HG03045 (cell line): ENCODE measurements at regions not wholly inside any gene's neighbourhood (a gene's known extent, or its start where the extent isn't known, plus 50 kb on each side); places are given as distances from the start of the nearest gene placed in this dataset.
"Not testable (repeated sequence)": the region's sequence is repeated elsewhere in the genome, so short reads cannot be mapped to it uniquely, and the experiment has no call there.

ENCODE experiments used
- ATAC-seq: cut with Tn5 transposase; IDR thresholded peaks from one replicate; pipeline ENCODE4 v1.9.1; 2021; ENCODE audit warnings: mild to moderate bottlenecking, moderate library complexity; ENCODE audit not compliant: unreplicated experiment

DNA sequence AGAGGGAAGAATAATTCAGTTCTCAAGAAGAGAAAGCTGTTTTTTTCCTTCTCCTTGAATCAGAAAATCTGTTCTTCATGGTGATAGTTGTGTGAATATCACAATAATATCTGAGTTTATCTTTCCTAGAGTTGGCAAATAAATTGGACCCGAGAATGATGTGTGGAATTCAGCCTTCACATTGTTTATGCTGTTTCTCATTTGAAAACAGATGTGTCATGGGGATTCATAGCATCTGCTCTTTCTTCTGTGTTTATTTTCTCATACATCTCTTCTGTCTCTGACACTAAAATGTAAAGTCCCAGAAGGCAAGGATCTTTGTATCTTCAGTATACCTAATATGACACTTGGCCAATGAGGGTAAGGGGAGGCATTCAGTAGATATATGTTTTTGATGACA lies 103.6 kb upstream of the SGK1 start:
- no peak for ATAC-seq

DNA sequence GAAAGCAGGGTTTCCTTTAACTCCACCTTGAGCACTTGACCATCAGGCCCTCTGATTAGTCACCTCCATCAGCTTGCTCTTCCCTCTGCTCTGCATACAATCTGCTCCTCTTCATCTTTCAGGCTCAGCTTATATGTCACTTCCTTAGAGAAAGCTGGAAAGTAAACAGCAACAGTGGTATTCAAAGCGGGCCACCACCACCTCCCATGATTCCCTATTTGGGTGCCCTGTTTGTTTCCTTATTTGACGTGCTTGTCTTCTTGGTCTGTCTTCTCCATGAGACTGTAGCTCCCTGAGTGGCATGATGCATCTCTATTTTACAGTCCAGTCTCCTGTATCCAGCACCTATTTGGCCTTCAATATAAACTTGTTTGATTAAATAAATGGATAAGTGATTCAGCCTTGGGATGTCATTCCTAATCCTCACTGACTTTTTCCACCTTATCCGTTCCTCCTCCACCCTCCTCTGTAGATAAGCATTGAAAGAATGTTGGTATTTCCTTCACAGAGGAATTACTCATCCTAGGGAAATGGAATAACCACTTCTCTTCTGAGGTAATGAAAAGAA lies 102.8 kb upstream of the SGK1 start:
- no peak for ATAC-seq

DNA sequence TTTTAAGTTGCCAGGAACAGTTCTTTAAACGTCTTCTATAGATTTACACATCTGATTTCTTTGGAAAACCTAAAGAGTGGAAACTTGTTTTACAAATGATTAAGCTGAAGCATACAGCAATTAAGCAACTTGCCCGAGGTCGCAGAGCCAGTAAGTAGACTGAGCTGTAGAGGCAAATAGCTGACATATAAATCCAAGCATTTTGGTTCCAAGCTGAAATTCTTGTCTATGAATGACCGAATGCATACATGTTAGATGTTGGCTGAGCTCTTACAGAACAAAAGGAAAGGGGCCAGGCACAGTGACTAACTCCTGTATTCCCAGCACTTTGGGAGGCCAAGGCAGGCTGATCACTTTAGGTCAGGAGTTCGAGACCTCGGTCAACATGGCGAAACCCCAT lies 101.8 kb upstream of the SGK1 start:
- no peak for ATAC-seq

DNA sequence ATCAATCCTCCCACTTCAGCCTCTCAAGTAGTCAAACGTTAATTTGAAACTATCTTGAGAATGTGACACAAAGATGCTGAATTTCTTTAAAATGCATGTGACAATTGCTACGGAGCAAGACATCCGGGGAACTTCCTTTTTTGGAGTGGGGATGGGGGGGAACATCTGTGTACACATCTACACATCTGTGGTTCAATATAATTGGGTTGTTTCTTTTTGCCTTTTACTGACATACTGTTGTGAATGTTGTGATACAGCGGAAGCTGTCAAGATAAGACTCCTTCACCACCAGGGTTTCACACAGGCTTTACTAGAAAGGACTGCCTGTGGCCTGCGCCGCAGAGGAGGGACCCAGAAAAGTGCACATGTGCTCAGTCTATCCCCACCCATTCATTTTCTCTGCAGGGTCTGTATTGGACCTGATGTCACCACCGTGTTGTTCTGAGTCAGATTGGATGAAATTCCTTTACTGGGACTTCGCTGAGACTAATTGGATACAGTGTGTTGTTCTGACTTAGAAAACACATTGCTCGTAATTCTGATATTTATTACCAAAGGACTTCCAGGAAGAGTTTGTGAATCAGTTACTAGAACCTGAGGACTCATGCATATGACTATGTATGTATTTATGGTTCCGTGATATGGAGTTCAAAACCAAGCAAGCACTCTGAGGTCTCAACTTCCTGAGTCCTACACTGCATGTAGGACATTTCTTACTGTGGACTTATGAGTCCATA lies 98.7 kb upstream of the SGK1 start:
- ATAC-seq, result no peak

DNA sequence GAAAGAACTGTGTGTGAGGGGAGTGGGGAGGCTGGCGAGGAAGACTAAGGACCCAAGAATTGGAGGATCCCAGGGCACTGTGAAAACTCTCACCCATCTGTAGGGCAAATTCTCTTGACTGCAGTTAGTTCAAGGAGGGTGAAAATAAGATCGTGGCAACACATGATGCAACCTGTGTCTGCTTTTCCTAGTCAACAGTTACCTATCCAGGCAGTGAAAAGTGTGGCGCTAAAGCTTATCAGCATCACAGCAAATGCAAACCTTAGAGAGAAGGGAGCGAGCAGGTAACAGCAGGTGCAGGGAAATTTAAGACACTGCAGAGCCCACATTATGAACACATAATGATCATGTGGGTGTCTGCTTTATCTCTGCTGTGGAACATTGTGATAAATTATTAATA lies 97.7 kb upstream of the SGK1 start:
- ATAC-seq, result no peak

DNA sequence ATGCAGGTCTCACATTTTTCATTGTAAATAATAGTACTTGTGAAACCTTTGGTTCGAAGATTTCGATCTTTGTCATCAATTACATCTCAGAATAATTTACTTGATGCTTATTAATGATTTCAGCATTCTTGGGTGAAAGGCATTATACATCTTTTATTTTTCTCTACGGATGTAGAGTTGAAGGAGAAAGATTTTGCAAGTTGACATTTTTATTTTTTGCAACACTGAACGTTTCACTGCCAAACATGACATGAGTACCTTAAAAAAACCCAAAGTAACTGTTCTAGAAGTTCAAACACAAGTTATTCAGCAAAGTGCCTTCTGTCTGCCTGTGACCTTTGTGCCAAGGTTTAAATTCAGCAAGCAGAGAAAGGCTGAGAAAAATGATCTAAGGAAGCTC lies 97.3 kb upstream of the SGK1 start:
- ATAC-seq, result no peak

DNA sequence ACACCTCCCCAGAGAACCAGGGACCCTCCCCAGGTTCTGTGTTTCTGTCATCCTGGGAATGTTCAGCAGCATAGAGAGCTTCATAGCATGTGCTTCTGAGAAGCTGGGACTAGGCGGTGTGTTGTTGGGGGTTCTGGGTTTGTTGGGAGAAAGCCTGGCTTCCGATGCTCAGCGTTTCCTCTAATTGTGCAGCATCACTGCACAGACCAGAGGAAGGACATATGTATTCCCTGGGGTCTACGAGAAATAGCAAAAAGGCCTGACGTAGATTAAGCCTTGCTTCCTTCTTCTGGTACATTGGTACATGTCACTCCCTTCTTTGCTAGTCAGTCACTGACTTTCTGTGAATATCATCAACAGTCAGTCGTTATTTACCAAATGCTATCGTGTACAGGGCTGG lies 96.9 kb upstream of the SGK1 start:
- no peak for ATAC-seq

DNA sequence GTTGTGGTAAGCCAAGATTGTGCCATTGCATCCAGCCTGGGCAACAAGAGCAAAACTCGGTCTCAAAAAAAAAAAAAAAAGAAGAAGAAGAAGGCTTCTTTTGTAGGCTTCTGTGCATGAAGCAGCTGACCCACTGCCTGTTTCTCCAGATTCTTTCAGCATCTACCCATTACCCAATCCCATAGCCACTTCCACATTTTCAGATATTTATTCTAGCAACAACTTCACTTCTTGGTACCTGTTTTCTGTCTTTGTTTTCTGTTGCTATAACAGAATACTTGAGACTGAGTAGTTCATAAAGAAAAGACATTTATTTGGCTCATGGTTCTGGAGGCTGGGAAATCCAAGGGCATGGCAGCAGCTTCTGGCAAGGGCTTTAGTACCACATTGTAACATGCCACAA lies 95.3 kb upstream of the SGK1 start:
- no peak for ATAC-seq

DNA sequence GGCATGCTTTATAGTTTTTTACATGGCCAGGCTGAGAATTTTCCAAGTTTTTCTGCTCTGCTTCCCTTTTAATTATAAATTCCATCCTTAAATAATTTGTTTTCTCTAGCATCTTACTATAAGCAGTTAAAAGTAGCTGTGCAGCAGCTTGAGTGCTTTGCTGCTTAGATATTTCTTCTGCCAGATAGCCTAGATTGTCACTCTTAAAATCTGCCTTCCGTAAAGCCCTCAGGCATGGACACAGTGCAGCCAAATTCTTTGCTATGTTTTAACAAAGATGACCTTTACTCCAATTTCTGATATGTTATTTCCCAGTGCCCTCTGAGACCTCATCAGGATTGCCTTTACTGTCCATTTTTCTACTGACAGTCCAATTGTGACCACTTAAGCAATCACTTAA lies 92.6 kb upstream of the SGK1 start:
- ATAC-seq, result no peak

DNA sequence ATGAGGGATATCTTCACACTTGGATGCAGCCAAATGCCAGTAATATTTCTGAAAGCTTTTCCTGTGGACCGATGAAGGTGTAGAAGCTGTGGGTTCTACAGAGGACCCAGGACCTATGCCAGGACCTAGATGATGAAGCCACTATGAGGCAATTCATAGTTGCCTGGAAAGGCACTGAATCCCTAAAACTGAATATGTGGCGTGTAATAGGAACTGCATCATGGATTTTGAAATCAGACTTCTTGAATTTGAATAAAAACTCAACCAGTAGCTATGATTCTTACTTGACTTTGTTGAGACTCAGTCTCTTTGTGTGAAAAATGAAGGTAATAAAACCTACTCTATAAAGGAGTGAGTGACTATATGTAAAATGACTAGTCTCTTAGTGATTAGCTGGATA lies 89.9 kb upstream of the SGK1 start:
- ATAC-seq, result no peak

DNA sequence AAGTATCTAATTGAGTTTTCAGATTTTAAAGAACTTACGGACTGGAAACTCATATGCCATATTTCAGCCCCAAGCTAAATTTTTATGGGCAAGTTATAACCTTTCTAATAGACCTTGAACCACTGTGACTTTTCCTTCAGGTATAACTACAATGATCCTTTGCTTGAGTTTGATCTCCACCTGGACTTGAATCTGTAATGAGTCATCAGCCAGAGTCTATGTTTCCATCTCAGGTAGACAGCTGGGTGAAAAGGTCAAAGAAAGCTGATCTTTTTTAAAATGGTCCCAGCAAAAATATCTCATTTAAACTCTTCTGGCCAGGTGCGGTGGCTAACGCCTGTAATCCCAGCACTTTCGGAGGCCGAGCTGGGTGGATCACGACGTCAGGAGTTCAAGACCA lies 88.4 kb upstream of the SGK1 start:
- no peak for ATAC-seq

DNA sequence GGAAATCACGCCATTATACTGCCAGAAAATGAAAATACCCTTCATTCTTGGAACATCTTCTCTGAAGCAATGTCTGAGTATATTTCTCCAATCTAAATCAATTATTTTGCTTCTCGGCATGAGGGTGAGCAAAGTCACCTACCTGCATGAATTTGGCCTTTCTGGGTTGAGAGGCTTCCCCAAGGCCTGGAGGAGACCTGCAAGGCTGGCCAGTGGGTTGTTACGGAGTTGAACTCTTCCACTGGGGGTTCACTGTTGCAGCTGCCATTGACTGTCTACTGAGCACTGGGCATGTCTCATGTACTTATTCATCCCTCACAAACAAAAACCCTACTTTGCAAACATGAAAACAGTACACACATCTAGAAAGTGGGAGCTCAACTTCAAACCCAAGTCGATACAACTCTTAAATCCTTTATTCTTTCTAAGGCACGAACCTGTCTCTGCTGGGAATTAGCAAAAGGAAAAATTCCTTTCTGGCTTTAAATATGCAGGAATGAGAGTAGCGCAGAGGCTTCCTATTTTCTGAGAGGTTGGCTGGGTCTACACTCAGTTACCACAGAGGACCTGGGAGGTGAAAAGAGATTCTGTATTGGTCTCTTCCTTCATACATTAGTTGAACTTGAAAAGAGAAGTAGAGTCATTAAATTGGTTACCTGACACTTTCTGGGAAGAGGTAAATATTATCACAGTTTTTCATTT lies 87.6 kb upstream of the SGK1 start:
- no peak for ATAC-seq

DNA sequence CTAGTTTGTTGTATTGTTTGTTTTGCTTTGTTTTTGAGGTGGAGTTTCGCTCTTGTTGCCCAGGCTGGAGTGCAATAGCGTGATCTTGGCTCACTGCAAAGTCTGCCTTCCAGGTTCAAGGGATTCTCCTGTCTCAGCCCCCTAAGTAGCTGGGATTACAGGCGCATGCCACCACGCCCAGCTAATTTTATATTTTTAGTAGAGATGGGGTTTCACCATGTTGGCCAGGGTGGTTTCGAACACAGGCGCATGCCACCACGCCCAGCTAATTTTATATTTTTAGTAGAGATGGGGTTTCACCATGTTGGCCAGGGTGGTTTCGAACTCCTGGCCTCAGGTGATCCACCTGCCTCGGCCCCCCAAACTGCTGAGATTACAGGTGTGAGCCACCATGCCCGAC lies 85.4 kb upstream of the SGK1 start:
- ATAC-seq, result not testable (repeated sequence)

DNA sequence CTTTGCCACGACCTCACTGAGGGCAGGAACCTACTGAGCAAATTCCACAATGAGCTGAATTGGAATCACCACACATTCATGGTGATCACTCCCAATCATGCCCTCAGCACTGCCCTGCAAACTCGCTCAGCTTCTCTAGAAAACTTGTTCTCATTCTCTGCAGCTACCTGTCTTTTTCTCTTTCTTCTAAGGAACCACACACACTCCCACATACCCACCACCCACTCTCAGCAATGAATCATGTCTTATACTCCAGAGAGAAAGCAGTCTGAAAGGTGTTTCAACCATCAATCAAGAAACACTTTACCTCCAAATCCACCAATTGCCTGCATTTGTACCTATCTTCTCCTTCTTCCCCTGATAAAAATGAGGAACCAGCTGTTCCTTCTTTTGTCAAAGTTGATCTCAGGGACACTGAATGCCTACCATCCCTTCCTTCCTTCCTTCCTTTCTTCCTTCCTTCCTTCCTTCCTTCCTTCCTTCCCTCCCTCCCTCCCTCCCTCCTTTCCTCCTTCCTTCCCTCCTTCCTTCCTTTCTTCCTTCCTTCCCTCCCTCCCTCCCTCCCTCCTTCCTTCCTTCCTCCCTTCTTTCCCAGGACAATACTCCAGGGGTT lies 84.6 kb upstream of the SGK1 start:
- no peak for ATAC-seq

DNA sequence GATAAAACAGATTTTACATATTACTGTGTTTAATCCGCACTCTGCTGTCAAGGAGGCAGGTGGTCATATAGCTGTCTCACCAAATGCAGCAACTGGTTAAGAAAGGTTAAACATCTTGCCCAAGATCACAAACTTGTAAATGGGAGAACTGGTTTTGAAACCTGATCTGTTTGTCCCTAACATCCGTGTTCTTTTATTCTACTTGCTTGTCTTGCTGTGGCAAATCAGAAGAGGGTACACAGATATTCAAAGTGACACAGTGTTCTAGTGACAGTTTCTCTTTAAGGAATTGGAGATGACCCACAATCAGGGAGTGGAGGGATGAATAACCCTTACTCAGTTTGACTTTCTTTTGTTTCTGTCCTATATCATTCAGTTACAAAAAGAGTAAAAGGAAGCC lies 83.0 kb upstream of the SGK1 start:
- ATAC-seq, result no peak

DNA sequence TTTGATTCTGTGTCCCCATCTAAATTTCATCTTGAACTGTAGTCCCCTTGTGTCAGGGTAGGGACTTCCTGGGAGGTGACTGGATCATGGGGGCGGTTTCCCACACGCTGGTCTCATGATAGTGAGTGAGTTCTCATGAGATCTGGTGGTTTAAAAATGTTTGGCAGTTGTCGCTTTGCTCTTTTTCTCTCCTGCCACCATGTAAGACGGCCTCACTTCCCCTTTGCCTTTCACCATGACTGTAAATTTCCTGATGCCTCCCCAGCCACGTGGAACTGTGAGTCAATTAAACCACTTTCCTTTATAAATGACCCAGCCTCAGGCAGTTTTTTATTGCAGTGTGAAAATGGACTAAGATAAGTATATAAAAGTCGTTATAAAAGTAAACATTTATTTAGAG lies 80.5 kb upstream of the SGK1 start:
- ATAC-seq, result no peak

DNA sequence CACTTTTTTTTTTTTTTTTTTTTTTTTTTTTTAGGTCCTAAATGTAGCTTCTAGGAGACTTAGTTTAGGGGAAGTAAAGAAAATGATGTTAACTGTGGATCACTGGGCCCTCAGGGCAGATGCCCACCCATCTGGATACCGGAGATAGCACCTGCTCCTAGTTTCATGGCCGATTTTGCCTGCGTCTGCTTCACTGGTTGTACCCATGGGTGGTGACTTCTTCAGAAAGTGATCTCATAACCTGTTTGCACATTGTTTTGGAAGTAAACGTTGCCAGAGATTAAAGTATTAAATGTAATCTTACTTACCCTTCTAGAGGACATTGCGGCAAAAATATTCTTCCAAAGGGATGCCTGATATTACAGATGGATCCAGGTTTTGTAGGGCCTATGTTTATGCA lies 79.8 kb upstream of the SGK1 start:
- ATAC-seq, result no peak

DNA sequence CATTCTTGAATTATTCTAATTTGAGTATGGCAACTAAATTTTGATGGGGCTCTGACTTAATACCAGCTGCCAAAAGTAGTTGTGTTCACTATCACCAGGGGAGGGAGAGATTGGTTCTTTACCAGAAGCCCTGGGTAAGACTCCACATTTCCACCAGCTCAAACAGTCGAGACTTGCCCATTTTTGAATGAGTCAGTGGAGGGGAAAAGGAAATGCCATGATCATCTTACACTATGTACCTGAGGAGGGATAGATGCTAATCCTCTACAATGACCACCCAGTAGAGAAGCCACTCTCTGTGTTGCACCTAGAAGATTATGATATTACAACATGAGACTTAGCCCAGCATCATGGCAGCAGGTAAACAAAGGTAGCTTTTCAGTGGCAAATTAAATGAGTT lies 77.0 kb upstream of the SGK1 start:
- ATAC-seq, result no peak

DNA sequence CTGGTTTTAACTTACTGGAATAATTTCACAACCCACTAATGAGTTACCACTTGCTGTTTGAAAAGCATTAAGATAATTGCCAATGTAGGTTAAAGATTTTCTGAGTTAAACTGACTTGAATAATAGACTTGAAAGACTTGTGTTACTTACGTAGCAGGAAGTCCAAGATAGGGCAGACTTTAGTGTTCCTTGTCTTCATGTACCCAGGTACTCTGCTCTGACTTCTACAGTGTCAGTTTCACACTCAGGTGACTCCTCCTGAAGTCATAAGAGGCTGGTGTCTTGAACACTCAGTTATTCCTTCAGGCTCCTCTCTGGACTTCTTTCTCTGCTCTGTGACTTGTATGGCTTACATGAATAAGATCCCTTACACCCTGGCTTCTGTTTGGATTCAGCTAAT lies 76.3 kb upstream of the SGK1 start:
- no peak for ATAC-seq

DNA sequence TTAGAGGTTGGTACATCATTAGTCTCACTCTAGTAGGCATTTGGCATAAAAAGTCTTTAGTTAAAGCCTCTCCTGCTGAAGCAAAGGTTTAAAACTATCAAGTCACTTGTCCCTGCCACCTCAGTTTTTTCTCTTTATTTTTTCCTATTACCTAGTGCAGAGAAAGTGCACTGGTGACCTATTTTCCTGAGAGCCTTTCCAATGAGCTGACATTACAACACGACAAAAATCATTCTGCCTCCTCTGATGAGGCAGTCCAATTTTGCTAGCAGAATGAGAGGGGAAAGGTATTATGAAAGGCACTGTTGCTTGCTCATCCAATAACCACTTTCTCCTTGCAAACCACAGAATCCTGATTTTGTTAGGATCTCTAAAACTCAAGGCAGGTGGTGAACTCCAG lies 73.3 kb upstream of the SGK1 start:
- no peak for ATAC-seq

DNA sequence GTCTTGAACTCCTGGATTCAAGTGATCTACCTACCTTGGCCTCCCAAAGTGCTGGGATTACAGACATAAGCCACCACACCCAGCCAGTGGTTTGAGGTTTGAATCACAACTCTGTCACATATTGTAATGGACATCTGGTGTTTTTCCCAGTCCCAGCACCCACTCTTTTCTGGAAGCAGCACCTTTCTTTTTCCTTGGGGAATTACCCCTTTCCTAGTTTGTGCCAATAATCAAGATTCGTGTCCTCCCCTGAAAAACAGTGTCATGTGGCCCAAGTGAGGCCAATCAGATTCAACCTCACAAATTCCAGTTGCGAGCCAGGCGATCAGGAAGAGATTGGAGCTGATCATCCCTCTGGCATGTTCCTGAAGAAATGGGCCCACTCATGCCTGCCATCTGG lies 71.7 kb upstream of the SGK1 start:
- no peak for ATAC-seq

DNA sequence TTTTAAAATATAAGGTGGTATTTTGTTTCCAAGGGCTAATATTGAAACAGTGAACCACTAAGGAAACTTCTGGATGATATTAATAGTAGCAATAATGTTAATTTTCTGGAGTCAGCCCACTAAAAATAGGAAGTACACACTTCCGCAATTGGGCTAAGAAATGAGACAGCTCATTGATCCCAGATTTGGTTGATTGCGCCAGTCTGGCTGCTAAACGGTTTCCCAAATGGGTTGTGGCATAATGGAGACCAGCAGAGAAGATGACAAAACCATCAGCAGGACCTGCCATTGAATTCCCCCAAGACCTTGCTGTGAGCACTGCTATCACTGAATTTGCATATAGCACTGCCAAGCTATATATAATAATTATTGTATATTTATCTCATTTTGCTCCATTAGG lies 71.2 kb upstream of the SGK1 start:
- no peak for ATAC-seq
